ENCODE measurements at regions not wholly inside any gene's neighbourhood (a gene's known extent, or its start where the extent isn't known, plus 50 kb on each side); places are given as distances from the start of the nearest gene placed in this dataset.

GRCh38 chr1:63042278-63042677 lies 258.3 kb downstream of the ATG4C start:
- no peak for DNase-seq (ENCODE audit: low spot score)

GRCh38 chr1:63046539-63046938 lies 262.6 kb downstream of the ATG4C start:
- DNase-seq (ENCODE audit: low spot score) = no peak

GRCh38 chr1:63049135-63049534 lies 265.2 kb downstream of the ATG4C start:
- no peak for DNase-seq (ENCODE audit: low spot score)

GRCh38 chr1:63051356-63051755 lies 267.4 kb downstream of the ATG4C start:
- no peak for DNase-seq (ENCODE audit: low spot score)

GRCh38 chr1:63051886-63052285 lies 268.0 kb downstream of the ATG4C start:
- DNase-seq (ENCODE audit: low spot score) = no peak

GRCh38 chr1:63054184-63054583 lies 268.2 kb upstream of the FOXD3 start:
- DNase-seq (ENCODE audit: low spot score) = no peak

GRCh38 chr1:63063367-63063766 lies 259.0 kb upstream of the FOXD3 start:
- no peak for DNase-seq (ENCODE audit: low spot score)

GRCh38 chr1:63064135-63064534 lies 258.2 kb upstream of the FOXD3 start:
- DNase-seq (ENCODE audit: low spot score) = no peak

- no peak for DNase-seq (ENCODE audit: low spot score)
These were observed 253.7 kb upstream of the FOXD3 start for GRCh38 chr1:63068626-63069025.

GRCh38 chr1:63069214-63069613 lies 253.2 kb upstream of the FOXD3 start:
- no peak for DNase-seq (ENCODE audit: low spot score)

GRCh38 chr1:63073309-63074306 lies 248.8 kb upstream of the FOXD3 start:
- no peak for DNase-seq (ENCODE audit: low spot score)

GRCh38 chr1:63074321-63074720 lies 248.0 kb upstream of the FOXD3 start:
- no peak for DNase-seq (ENCODE audit: low spot score)

- DNase-seq (ENCODE audit: low spot score) = no peak
These were observed 239.6 kb upstream of the FOXD3 start for GRCh38 chr1:63082766-63083165.

- DNase-seq (ENCODE audit: low spot score) = no peak
These were observed 234.4 kb upstream of the FOXD3 start for GRCh38 chr1:63087966-63088365.

GRCh38 chr1:63099188-63099587 lies 223.2 kb upstream of the FOXD3 start:
- DNase-seq (ENCODE audit: low spot score) = no peak

GRCh38 chr1:63101336-63101735 lies 221.0 kb upstream of the FOXD3 start:
- DNase-seq (ENCODE audit: low spot score) = no peak

GRCh38 chr1:63103682-63104081 lies 218.7 kb upstream of the FOXD3 start:
- DNase-seq (ENCODE audit: low spot score) = no peak

- no peak for DNase-seq (ENCODE audit: low spot score)
These were observed 215.3 kb upstream of the FOXD3 start for GRCh38 chr1:63107066-63107465.

GRCh38 chr1:63108206-63108605 lies 214.2 kb upstream of the FOXD3 start:
- DNase-seq (ENCODE audit: low spot score) = no peak

- no peak for DNase-seq (ENCODE audit: low spot score)
These were observed 210.0 kb upstream of the FOXD3 start for GRCh38 chr1:63112155-63112900.

GRCh38 chr1:63115527-63115926 lies 206.8 kb upstream of the FOXD3 start:
- no peak for DNase-seq (ENCODE audit: low spot score)

GRCh38 chr1:63116016-63116415 lies 206.4 kb upstream of the FOXD3 start:
- DNase-seq (ENCODE audit: low spot score) = no peak

GRCh38 chr1:63119575-63120155 lies 202.7 kb upstream of the FOXD3 start:
- no peak for DNase-seq (ENCODE audit: low spot score)
